Upper lobe of left lung (tissue), 6 donors: ENCODE measurements at regions not wholly inside any gene's neighbourhood (a gene's known extent, or its start where the extent isn't known, plus 50 kb on each side); places are given as distances from the start of the nearest gene placed in this dataset.
"Not testable (repeated sequence)": the region's sequence is repeated elsewhere in the genome, so short reads cannot be mapped to it uniquely, and the experiment has no call there.

Source experiments
- ATAC-seq, 2 donors: fragments of 200-7000 bp; cut with Tn5 transposase; one replicate each; pipeline ENCODE4 v1.9.1; 2022; ENCODE audit warnings: mild to moderate bottlenecking in 2 of 2, moderate library complexity in 2 of 2; ENCODE audit not compliant: low FRiP score in 2 of 2
- DNase-seq, 2 donors: peaks; one replicate each; pipeline ENCODE4 v3.0.0-alpha.2; 2019 to 2020
- H3K27ac ChIP-seq, 4 donors: fragments of 200-600 bp; sonication (generic); one replicate each; pipeline ENCODE4 v1.5.1; 2016 to 2019
- H3K27me3 ChIP-seq, 4 donors: fragments of 200-600 bp; sonication (generic); one replicate each; pipeline ENCODE4 v1.5.1; 2017 to 2019
- H3K36me3 ChIP-seq, 4 donors: fragments of 200-600 bp; sonication (generic); one replicate each; pipeline ENCODE4 v1.5.1; 2016 to 2019
- H3K4me1 ChIP-seq, 4 donors: fragments of 200-600 bp; sonication (generic); one replicate each; pipeline ENCODE4 v1.5.1; 2018 to 2019
- H3K4me3 ChIP-seq, 4 donors: fragments of 200-600 bp; sonication (generic); one replicate each; pipeline ENCODE4 v1.5.1; 2017 to 2019; ENCODE audit warnings: mild to moderate bottlenecking in 2 of 4, moderate library complexity in 1 of 4
- H3K9me3 ChIP-seq, 4 donors: fragments of 200-600 bp; sonication (generic); one replicate each; pipeline ENCODE4 v1.5.1; 2018 to 2019
- CTCF ChIP-seq, 6 experiments: fragments of 450-650 bp in 4 of 6; fragments of 200-600 bp in 2 of 6; sonication (generic) in 2 of 6; IDR thresholded peaks; one replicate each; pipeline ENCODE4 v1.5.1; 2016 to 2019; ENCODE audit warnings: antibody characterized with exemption in 6 of 6
- EP300 ChIP-seq, 4 donors: sonication (generic); formaldehyde crosslinking; IDR thresholded peaks; one replicate each; pipeline ENCODE4 v1.5.1; 2017; ENCODE audit warnings: antibody characterized with exemption in 4 of 4, control low read depth in 2 of 4
- POLR2A ChIP-seq, 4 donors: fragments of 450-650 bp; IDR thresholded peaks; one replicate each; pipeline ENCODE4 v1.5.1; 2016 to 2017; ENCODE audit warnings: antibody characterized with exemption in 4 of 4, mild to moderate bottlenecking in 2 of 4
- POLR2AphosphoS5 ChIP-seq, 2 donors: sonication (generic); formaldehyde crosslinking; IDR thresholded peaks; one replicate each; pipeline ENCODE4 v1.5.1; 2017; ENCODE audit warnings: antibody characterized with exemption in 2 of 2
- WGBS, 2 donors: methylation state at CpG; one replicate each; pipeline ENCODE4 v1.1.5; 2017 to 2018; 5-methylcytosine and 5-hydroxymethylcytosine counted together
- donor health status: DM: no; HTN: no; CAD: no; lungs with moderate emphysema.
- donor health status: DM: no; HTN: yes; CAD: no; lungs with severe emphysema.

- no peaks in the 10 kb centered on the region for H3K9me3 ChIP-seq
- no peaks in the 10 kb centered on the region for H3K36me3 ChIP-seq
- ATAC-seq, result no peak
- WGBS, 2 donors, result 79 to 87% methylated on average over 2 of the region's 2 CpGs
- TF ChIP-seq CTCF (IDR thresholded peaks at IDR 0.05) (no peak), EP300 (IDR thresholded peaks at IDR 0.05) (no peak), POLR2A (IDR thresholded peaks at IDR 0.05) (no peak), POLR2AphosphoS5 (IDR thresholded peaks at IDR 0.05) (no peak)
- no peak overlapping the region for H3K4me3 ChIP-seq
- no peak overlapping the region for H3K27ac ChIP-seq
- no peak for DNase-seq
- H3K4me1 ChIP-seq, result no peaks in the 10 kb centered on the region
- H3K27me3 ChIP-seq, result no peaks in the 10 kb centered on the region
These were observed 260.0 kb upstream of the ZNF385D start for GRCh38 chr3:22010997-22011396.

GRCh38 chr3:22012471-22012870 lies 261.5 kb upstream of the ZNF385D start:
- DNase-seq, result no peak
- no peak for TF ChIP-seq CTCF (IDR thresholded peaks at IDR 0.05)
- TF ChIP-seq EP300 (IDR thresholded peaks at IDR 0.05), result no peak
- no peak for TF ChIP-seq POLR2AphosphoS5 (IDR thresholded peaks at IDR 0.05)
- TF ChIP-seq POLR2A (IDR thresholded peaks at IDR 0.05), result no peak

GRCh38 chr3:22013641-22014040 lies 262.6 kb upstream of the ZNF385D start:
- Histone ChIP-seq H3K27ac (no peak overlapping the region), H3K4me1 (no peaks in the 10 kb centered on the region), H3K4me3 (no peak overlapping the region), H3K9me3 (no peaks in the 10 kb centered on the region), H3K36me3 (no peaks in the 10 kb centered on the region), H3K27me3 (no peaks in the 10 kb centered on the region)
- TF ChIP-seq EP300 (IDR thresholded peaks at IDR 0.05), result no peak
- ATAC-seq, result no peak
- DNase-seq, result no peak
- 63 to 95% methylated on average over 1 of the region's 1 CpG for WGBS, 2 donors

More at GRCh38 chr3:22012471-22012870, 261.5 kb upstream of the ZNF385D start:
- Histone ChIP-seq H3K27ac (no peak overlapping the region), H3K27me3 (no peaks in the 10 kb centered on the region), H3K4me1 (no peaks in the 10 kb centered on the region), H3K9me3 (no peaks in the 10 kb centered on the region), H3K36me3 (no peaks in the 10 kb centered on the region), H3K4me3 (no peak overlapping the region)
- ATAC-seq, result no peak

- 62 to 71% methylated on average over 4 of the region's 4 CpGs for WGBS, 2 donors
- TF ChIP-seq CTCF (IDR thresholded peaks at IDR 0.05), result no peak
- TF ChIP-seq POLR2A (IDR thresholded peaks at IDR 0.05), result no peak
- no peak for TF ChIP-seq POLR2AphosphoS5 (IDR thresholded peaks at IDR 0.05)
- TF ChIP-seq EP300 (IDR thresholded peaks at IDR 0.05), result no peak
- no peak for DNase-seq
These were observed 265.2 kb upstream of the ZNF385D start for GRCh38 chr3:22016197-22016596.

GRCh38 chr3:22024638-22025037 lies 273.6 kb upstream of the ZNF385D start:
- not testable (repeated sequence) for ATAC-seq, DNase-seq, H3K36me3 ChIP-seq, H3K4me3 ChIP-seq, H3K4me1 ChIP-seq, H3K27me3 ChIP-seq, H3K27ac ChIP-seq, H3K9me3 ChIP-seq
- 92 to 93% methylated on average over 5 of the region's 5 CpGs for WGBS, 2 donors

More at GRCh38 chr3:22016197-22016596, 265.2 kb upstream of the ZNF385D start:
- no peaks in the 10 kb centered on the region for H3K27me3 ChIP-seq
- H3K4me3 ChIP-seq, result no peak overlapping the region
- H3K36me3 ChIP-seq, result no peaks in the 10 kb centered on the region
- H3K27ac ChIP-seq, result no peak overlapping the region
- no peak for ATAC-seq
- no peaks in the 10 kb centered on the region for H3K4me1 ChIP-seq
- H3K9me3 ChIP-seq, result no peaks in the 10 kb centered on the region

- TF ChIP-seq CTCF (IDR thresholded peaks at IDR 0.05) (no peak), POLR2AphosphoS5 (IDR thresholded peaks at IDR 0.05) (no peak), EP300 (IDR thresholded peaks at IDR 0.05) (no peak), POLR2A (IDR thresholded peaks at IDR 0.05) (no peak)
- no peaks in the 10 kb centered on the region for H3K9me3 ChIP-seq
- H3K27me3 ChIP-seq, result no peaks in the 10 kb centered on the region
- no peak for ATAC-seq
- no peaks in the 10 kb centered on the region for H3K4me1 ChIP-seq
- H3K27ac ChIP-seq, result no peak overlapping the region
- DNase-seq, result no peak
- WGBS, 2 donors, result 78 to 85% methylated on average over 4 of the region's 4 CpGs
- no peaks in the 10 kb centered on the region for H3K36me3 ChIP-seq
- H3K4me3 ChIP-seq, result no peak overlapping the region
These were observed 278.5 kb upstream of the ZNF385D start for GRCh38 chr3:22029480-22029879.
